Fibroblast of lung (primary cell): ENCODE measurements at regions not wholly inside any gene's neighbourhood (a gene's known extent, or its start where the extent isn't known, plus 50 kb on each side); places are given as distances from the start of the nearest gene placed in this dataset.

Source experiments
- DNase-seq, 2 donors: peaks; one replicate each; pipeline versions ENCODE4 v3.0.0 to v3.0.0-alpha.2; 2010; ENCODE audit warnings: low read depth in 2 of 2
- H2AFZ ChIP-seq: 2 replicates; pipeline ENCODE4 v1.5.1; 2012; ENCODE audit warnings: low read length, control low read depth, inconsistent platforms
- H3K27ac ChIP-seq: 2 replicates; pipeline ENCODE4 v1.5.1; 2011; ENCODE audit warnings: low read length, control low read depth; ENCODE audit not compliant: insufficient read depth
- H3K27me3 ChIP-seq: 2 replicates; pipeline ENCODE4 v1.5.1; 2011; ENCODE audit warnings: mild to moderate bottlenecking, low read length; ENCODE audit not compliant: control insufficient read depth, insufficient read depth
- H3K36me3 ChIP-seq: 2 replicates; pipeline ENCODE4 v1.5.1; 2011; ENCODE audit warnings: low read length; ENCODE audit not compliant: control insufficient read depth, insufficient read depth
- H3K4me1 ChIP-seq: 2 replicates; pipeline ENCODE4 v1.5.1; 2011; ENCODE audit warnings: low read length; ENCODE audit not compliant: control insufficient read depth, insufficient read depth; ENCODE audit errors: extremely low read depth
- H3K4me2 ChIP-seq: 2 replicates; pipeline ENCODE4 v1.5.1; 2011; ENCODE audit warnings: low read length, control low read depth; ENCODE audit not compliant: insufficient read depth; ENCODE audit errors: extremely low read depth
- H3K4me3 ChIP-seq, 4 experiments: fragments of 200-600 bp in 1 of 4; sonication (generic) in 1 of 4; replicated peaks in 1 of 4; 2 replicates each; pipeline ENCODE4 v1.5.1; 2011 to 2016; ENCODE audit warnings: low read length in 4 of 4, low read depth in 3 of 4, mild to moderate bottlenecking in 3 of 4, control low read depth in 2 of 4, inconsistent platforms in 1 of 4, mixed read lengths in 1 of 4; ENCODE audit not compliant: insufficient read depth in 1 of 4; ENCODE audit errors: control extremely low read depth in 1 of 4
- H3K79me2 ChIP-seq: 2 replicates; pipeline ENCODE4 v1.5.1; 2012; ENCODE audit warnings: mild to moderate bottlenecking, low read length, inconsistent platforms; ENCODE audit not compliant: control insufficient read depth, insufficient read depth
- H3K9ac ChIP-seq: 2 replicates; pipeline ENCODE4 v1.5.1; 2011; ENCODE audit warnings: mild to moderate bottlenecking, low read length, control low read depth; ENCODE audit not compliant: insufficient read depth
- H3K9me3 ChIP-seq: 2 replicates; pipeline ENCODE4 v1.5.1; 2012; ENCODE audit warnings: low read depth, low read length; ENCODE audit not compliant: control insufficient read depth, insufficient read depth
- H4K20me1 ChIP-seq: 2 replicates; pipeline ENCODE4 v1.5.1; 2011; ENCODE audit warnings: low read length; ENCODE audit not compliant: control insufficient read depth, insufficient read depth; ENCODE audit errors: extremely low read depth
- EZH2 ChIP-seq: IDR thresholded peaks from 2 replicates; pipeline ENCODE4 v1.5.1; 2012; ENCODE audit warnings: low read length, control low read depth, mild to moderate bottlenecking; ENCODE audit errors: missing control alignments
- TF ChIP-seq, protein P1 (sequence below), 2 donors: IDR thresholded peaks in 1 of 2; conservative IDR thresholded peaks in 1 of 2; 1 replicate in 1 of 2; 2 replicates in 1 of 2; pipeline ENCODE4 v1.5.1; 2011 to 2012; ENCODE audit warnings: low read length in 2 of 2, control low read depth in 1 of 2, inconsistent platforms in 1 of 2, low read depth in 1 of 2, mild to moderate bottlenecking in 1 of 2

DNA sequence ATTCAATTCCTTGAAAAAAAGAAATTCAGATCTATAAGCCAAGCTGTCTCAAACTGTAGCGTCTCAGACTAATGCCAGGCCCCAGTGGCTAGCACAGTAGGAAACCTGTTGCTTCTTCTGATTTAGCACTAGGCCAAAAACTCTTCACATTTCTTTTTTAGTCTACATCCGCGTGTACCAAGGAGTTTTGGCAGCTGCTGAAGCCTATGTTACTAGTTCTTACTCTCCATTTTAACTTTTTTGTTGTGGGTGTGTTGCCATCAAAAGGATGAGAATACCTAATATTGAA is 65.0 kb upstream of the BTN3A2 start:
- Histone ChIP-seq H3K36me3 (no peaks in the 10 kb centered on the region), H3K4me1 (peaks cover 5% of the 10 kb centered on the region), H3K79me2 (no peaks in the 10 kb centered on the region), H4K20me1 (no peaks in the 10 kb centered on the region), H3K27ac (no peak overlapping the region), H3K27me3 (no peaks in the 10 kb centered on the region), H3K4me3 (no peak overlapping the region), H3K9ac (no peak overlapping the region), H2AFZ (no peak overlapping the region), H3K9me3 (no peaks in the 10 kb centered on the region), H3K4me2 (no peak overlapping the region)
- no peak for DNase-seq
- TF ChIP-seq EZH2: no peak
- TF ChIP-seq, protein P1, sequence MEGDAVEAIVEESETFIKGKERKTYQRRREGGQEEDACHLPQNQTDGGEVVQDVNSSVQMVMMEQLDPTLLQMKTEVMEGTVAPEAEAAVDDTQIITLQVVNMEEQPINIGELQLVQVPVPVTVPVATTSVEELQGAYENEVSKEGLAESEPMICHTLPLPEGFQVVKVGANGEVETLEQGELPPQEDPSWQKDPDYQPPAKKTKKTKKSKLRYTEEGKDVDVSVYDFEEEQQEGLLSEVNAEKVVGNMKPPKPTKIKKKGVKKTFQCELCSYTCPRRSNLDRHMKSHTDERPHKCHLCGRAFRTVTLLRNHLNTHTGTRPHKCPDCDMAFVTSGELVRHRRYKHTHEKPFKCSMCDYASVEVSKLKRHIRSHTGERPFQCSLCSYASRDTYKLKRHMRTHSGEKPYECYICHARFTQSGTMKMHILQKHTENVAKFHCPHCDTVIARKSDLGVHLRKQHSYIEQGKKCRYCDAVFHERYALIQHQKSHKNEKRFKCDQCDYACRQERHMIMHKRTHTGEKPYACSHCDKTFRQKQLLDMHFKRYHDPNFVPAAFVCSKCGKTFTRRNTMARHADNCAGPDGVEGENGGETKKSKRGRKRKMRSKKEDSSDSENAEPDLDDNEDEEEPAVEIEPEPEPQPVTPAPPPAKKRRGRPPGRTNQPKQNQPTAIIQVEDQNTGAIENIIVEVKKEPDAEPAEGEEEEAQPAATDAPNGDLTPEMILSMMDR (conservative IDR thresholded peaks at IDR 0.05 in 1 of 2, IDR thresholded peaks at IDR 0.05 in 1 of 2; ENCODE audit: low read depth in 1 of 2, low read length in 2 of 2): no peak

DNA sequence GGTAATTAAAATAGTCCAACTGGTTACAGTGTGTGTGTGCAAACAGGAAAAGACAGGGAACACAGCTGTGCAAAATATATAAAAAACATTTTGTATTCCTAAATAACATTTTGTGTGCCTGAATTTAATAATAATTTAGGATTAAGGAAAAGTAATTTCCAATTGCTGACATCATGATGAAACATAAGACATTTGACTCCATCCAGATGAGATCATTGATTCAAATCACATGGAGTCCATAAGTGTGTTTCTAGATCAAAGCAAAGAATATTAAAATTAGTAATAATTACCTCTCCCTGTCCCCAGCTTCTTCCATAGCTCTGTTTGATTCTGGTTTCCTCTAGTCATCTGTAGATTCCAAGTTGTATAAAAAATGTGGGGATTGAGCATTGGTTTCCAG is 64.6 kb upstream of the BTN3A2 start:
- peak in 1 of 2 donors; percentile 31 for DNase-seq
- TF ChIP-seq, protein P1 (conservative IDR thresholded peaks at IDR 0.05 in 1 of 2, IDR thresholded peaks at IDR 0.05 in 1 of 2; ENCODE audit: low read depth in 1 of 2, low read length in 2 of 2): no peak
- TF ChIP-seq EZH2: no peak
- Histone ChIP-seq H4K20me1 (no peaks in the 10 kb centered on the region), H3K79me2 (no peaks in the 10 kb centered on the region), H3K4me1 (peaks cover 5% of the 10 kb centered on the region), H3K27ac (no peak overlapping the region), H3K27me3 (no peaks in the 10 kb centered on the region), H2AFZ (no peak overlapping the region), H3K36me3 (no peaks in the 10 kb centered on the region), H3K9ac (no peak overlapping the region), H3K9me3 (no peaks in the 10 kb centered on the region), H3K4me3 (no peak overlapping the region), H3K4me2 (no peak overlapping the region)

DNA sequence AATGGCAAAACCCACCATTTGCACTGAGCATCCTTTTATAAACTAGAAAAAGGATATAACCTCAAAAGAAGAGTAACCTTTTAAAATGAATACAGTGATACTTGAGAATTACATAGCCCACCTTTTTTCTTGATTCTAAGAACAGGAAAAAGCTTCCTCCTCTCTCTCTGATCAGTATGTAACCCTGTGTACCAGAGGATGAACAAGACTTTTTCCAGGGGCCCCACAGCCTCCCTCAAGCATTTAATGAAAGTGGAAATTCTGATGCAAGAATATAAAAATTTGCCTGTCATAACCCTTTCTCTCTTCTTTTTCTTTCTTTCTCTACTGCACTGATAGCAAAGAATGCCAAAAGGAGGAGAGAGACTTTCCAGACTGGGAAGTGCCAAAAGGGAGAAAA is 64.2 kb upstream of the BTN3A2 start:
- DNase-seq: no peak
- Histone ChIP-seq H3K27ac (no peak overlapping the region), H3K4me1 (peaks cover 2% of the 10 kb centered on the region), H3K79me2 (no peaks in the 10 kb centered on the region), H2AFZ (no peak overlapping the region), H4K20me1 (no peaks in the 10 kb centered on the region), H3K4me2 (no peak overlapping the region), H3K36me3 (no peaks in the 10 kb centered on the region), H3K4me3 (no peak overlapping the region), H3K27me3 (no peaks in the 10 kb centered on the region), H3K9ac (no peak overlapping the region), H3K9me3 (no peaks in the 10 kb centered on the region)
- TF ChIP-seq, protein P1 (conservative IDR thresholded peaks at IDR 0.05 in 1 of 2, IDR thresholded peaks at IDR 0.05 in 1 of 2; ENCODE audit: low read depth in 1 of 2, low read length in 2 of 2): no peak
- TF ChIP-seq EZH2: no peak
